Activated naive CD4-positive, alpha-beta T cell treated with anti-CD3 and anti-CD28 coated beads, Interleukin-2, amount 10 ng/mL, durations not matched to agents 7 days and 5 days (primary cell): ENCODE measurements at regions not wholly inside any gene's neighbourhood (a gene's known extent, or its start where the extent isn't known, plus 50 kb on each side); places are given as distances from the start of the nearest gene placed in this dataset.

Experiments used
- CTCF ChIA-PET: fragments of 350-600 bp; sonication (Branson Sonifier 250); formaldehyde crosslinking; loops from one replicate; lab custom pipeline; 2021; ENCODE audit warnings: antibody characterized with exemption; lab: Charles Lee
- DNase-seq: peaks from one replicate; pipeline ENCODE4 v3.0.0-alpha.2; 2020
- H3K27ac Mint-ChIP-seq: one replicate; pipeline ENCODE4 v1.8.0; 2021; ENCODE audit warnings: mild to moderate bottlenecking, moderate library complexity, mixed read lengths
- H3K27me3 Mint-ChIP-seq: one replicate; pipeline ENCODE4 v1.8.0; 2021; ENCODE audit warnings: mild to moderate bottlenecking, mixed read lengths
- H3K36me3 Mint-ChIP-seq: one replicate; pipeline ENCODE4 v1.8.0; 2021; ENCODE audit warnings: mixed read lengths
- H3K4me1 Mint-ChIP-seq: one replicate; pipeline ENCODE4 v1.8.0; 2021; ENCODE audit warnings: mixed read lengths
- H3K4me3 Mint-ChIP-seq: one replicate; pipeline ENCODE4 v1.8.0; 2021; ENCODE audit warnings: mild to moderate bottlenecking, moderate library complexity, mixed read lengths
- H3K9me3 Mint-ChIP-seq: one replicate; pipeline ENCODE4 v1.8.0; 2021; ENCODE audit warnings: mixed read lengths

DNA sequence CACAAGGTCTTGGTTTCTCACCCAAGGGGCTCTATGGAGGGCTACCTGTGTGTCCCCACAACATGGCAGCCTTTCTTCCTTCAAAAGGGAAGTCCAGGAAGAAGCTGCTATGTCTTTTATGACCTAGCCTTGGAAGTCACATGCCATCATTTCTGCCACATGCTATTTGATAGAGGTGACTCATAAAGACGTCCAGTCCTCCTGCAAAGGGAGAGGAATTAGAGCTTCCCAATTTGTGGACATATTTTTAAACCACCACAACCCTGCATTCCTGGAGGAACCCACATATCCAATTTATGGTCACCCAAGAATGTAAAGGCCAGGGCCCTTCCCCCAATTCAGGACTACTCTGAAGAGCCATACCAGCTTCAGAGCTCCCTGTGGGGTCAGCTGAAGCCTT lies 246.2 kb downstream of the CYP26B1 start:
- no peaks in the 10 kb centered on the region for H3K27me3 Mint-ChIP-seq
- CTCF ChIA-PET: no interaction called here

DNA sequence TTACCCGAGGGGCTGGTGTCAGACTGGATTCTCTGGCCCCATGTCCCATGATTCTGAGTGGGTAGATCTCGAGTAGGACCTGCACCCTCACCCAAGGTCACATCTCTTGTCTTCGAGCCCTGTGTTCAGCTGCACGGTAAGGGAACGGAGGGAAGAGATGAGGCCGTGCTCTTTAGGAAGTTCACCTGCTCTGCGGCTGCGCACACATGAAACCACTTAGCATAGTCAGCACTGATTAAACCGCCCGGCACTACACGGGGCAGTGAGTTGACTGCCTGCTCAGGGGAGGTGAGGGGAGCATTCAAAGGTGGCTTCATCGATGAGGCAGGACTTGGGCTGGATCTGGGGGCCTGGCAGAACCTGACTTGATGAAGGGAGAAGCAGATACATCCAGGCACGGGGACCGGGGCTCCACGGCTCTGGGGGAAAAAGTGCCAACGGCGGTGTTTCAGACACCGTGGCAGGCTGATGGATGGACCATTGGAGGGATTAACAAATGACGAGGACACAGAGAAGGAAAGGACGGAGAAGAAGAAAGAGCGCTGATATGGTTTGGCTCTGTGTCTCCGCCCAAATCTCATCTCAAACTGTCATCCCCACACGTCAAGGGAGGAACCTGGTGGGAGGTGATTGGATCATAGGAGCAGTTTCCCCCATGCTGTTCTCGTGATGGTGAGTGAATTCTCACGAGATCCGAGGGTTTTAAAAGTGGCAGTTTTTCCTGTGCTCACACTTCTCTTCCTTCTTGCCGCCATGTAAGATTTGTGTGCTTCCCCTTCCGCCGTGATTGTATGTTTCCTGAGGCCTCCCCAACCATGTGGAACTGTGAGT lies 248.6 kb downstream of the CYP26B1 start:
- CTCF ChIA-PET: no interaction called here
- Mint-ChIP-seq H3K9me3 (no peaks in the 10 kb centered on the region), H3K4me1 (no peaks in the 10 kb centered on the region)

More for the DNA sequence above, 246.2 kb downstream of the CYP26B1 start:
- no peak overlapping the region for H3K27ac Mint-ChIP-seq
- H3K4me3 Mint-ChIP-seq: no peak overlapping the region
- H3K36me3 Mint-ChIP-seq: no peaks in the 10 kb centered on the region
- no peaks in the 10 kb centered on the region for H3K4me1 Mint-ChIP-seq
- H3K9me3 Mint-ChIP-seq: no peaks in the 10 kb centered on the region
- no peak for DNase-seq

GRCh38 chr2:71898375-71898774 lies 249.3 kb downstream of the CYP26B1 start:
- no peak for DNase-seq
- H3K36me3 Mint-ChIP-seq: no peaks in the 10 kb centered on the region
- H3K27ac Mint-ChIP-seq: no peak overlapping the region
- no peaks in the 10 kb centered on the region for H3K9me3 Mint-ChIP-seq
- CTCF ChIA-PET: no interaction called here
- no peaks in the 10 kb centered on the region for H3K4me1 Mint-ChIP-seq
- H3K27me3 Mint-ChIP-seq: no peaks in the 10 kb centered on the region
- H3K4me3 Mint-ChIP-seq: no peak overlapping the region

More for the DNA sequence above, 248.6 kb downstream of the CYP26B1 start:
- no peak overlapping the region for H3K4me3 Mint-ChIP-seq
- no peak overlapping the region for H3K27ac Mint-ChIP-seq
- no peaks in the 10 kb centered on the region for H3K27me3 Mint-ChIP-seq
- no peaks in the 10 kb centered on the region for H3K36me3 Mint-ChIP-seq
- no peak for DNase-seq

GRCh38 chr2:71897836-71898235 lies 249.8 kb downstream of the CYP26B1 start:
- H3K27ac Mint-ChIP-seq: no peak overlapping the region
- H3K27me3 Mint-ChIP-seq: no peaks in the 10 kb centered on the region
- CTCF ChIA-PET: no interaction called here
- no peaks in the 10 kb centered on the region for H3K36me3 Mint-ChIP-seq
- no peaks in the 10 kb centered on the region for H3K4me1 Mint-ChIP-seq
- DNase-seq: no peak
- H3K9me3 Mint-ChIP-seq: no peaks in the 10 kb centered on the region
- no peak overlapping the region for H3K4me3 Mint-ChIP-seq

DNA sequence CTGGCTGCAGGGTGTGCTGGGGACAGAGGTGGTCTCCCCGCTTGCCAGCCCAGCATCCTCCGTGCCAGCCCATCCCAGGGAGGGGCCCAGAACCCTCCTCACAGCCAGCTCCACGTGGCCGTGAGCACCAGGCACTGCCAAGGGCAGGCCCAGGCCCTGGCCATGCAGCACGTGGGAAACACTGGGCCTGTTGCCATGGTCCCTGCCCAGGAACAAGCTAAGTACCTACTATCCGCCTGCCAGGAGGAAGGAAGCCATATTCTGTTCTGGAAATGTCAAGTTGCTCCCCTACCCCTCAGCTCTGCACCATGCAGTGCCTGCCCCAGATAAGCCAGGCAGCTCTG lies 250.6 kb downstream of the CYP26B1 start:
- no peak overlapping the region for H3K27ac Mint-ChIP-seq
- no peaks in the 10 kb centered on the region for H3K9me3 Mint-ChIP-seq
- no peaks in the 10 kb centered on the region for H3K4me1 Mint-ChIP-seq
- no peak overlapping the region for H3K4me3 Mint-ChIP-seq
- DNase-seq: no peak
- H3K27me3 Mint-ChIP-seq: no peaks in the 10 kb centered on the region
- CTCF ChIA-PET: no interaction called here
- no peaks in the 10 kb centered on the region for H3K36me3 Mint-ChIP-seq

- H3K4me1 Mint-ChIP-seq: no peaks in the 10 kb centered on the region
- H3K36me3 Mint-ChIP-seq: no peaks in the 10 kb centered on the region
- no peak overlapping the region for H3K4me3 Mint-ChIP-seq
- CTCF ChIA-PET: no interaction called here
- H3K27ac Mint-ChIP-seq: no peak overlapping the region
- no peaks in the 10 kb centered on the region for H3K9me3 Mint-ChIP-seq
- DNase-seq: no peak
- no peaks in the 10 kb centered on the region for H3K27me3 Mint-ChIP-seq
These were observed 251.1 kb downstream of the CYP26B1 start for GRCh38 chr2:71896385-71897136.

GRCh38 chr2:71895320-71896161 lies 252.1 kb downstream of the CYP26B1 start:
- H3K9me3 Mint-ChIP-seq: no peaks in the 10 kb centered on the region
- H3K27ac Mint-ChIP-seq: no peak overlapping the region
- no peaks in the 10 kb centered on the region for H3K27me3 Mint-ChIP-seq
- no peak for DNase-seq
- no peak overlapping the region for H3K4me3 Mint-ChIP-seq
- CTCF ChIA-PET: interaction anchor here (1.3 kb wide), 1 partner anchor 242 kb away, joined by 5 read pairs; no protein-coding TSS in a partner anchor
- H3K4me1 Mint-ChIP-seq: no peaks in the 10 kb centered on the region
- H3K36me3 Mint-ChIP-seq: no peaks in the 10 kb centered on the region

DNA sequence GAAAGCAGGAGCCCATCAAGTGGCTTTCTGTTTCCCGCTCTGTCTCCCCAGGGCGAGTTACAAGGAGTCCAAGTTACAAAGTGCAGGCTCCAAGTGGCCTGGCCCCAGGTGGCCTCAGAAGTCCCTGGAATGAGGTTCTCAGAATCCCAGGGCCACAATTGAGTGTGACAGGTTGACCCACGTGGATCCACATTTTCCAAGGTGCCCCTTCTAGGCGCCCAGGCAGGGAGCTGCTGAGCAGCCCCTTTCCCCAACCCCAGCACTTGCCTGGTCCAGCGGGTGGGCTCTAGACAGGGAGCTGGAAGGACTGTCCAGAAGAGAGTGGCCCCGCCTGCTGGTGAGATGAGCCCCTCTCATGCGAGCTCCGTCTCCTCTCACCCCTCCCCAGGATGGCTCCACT lies 253.4 kb downstream of the CYP26B1 start:
- Mint-ChIP-seq H3K27ac (no peak overlapping the region), H3K36me3 (no peaks in the 10 kb centered on the region), H3K27me3 (no peaks in the 10 kb centered on the region), H3K9me3 (no peaks in the 10 kb centered on the region), H3K4me3 (no peak overlapping the region), H3K4me1 (no peaks in the 10 kb centered on the region)
- DNase-seq: no peak
- CTCF ChIA-PET: interaction anchor here (1.3 kb wide), 1 partner anchor 243 kb away, joined by 5 read pairs; no protein-coding TSS in a partner anchor

DNA sequence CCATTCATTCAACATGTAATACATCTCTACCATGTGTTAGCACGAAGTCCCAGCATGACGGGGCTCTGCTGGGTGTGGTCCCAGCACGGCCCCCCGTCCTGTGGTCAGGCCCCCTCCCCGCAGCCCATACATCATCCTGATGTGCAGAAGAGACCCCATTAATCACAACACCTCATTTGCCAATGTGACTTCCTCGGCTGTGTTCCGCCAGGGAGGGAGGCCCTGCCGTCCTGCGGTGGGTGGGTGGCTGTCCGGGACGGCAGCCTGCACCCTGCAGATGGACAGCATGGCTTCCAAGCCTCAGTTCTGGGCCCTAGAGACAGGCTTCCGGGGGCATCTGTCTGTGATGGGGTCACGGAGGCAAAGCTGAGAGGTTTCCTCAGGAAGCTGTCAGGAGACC lies 254.0 kb downstream of the CYP26B1 start:
- CTCF ChIA-PET: no interaction called here
- Mint-ChIP-seq H3K27ac (no peak overlapping the region), H3K4me1 (no peaks in the 10 kb centered on the region), H3K4me3 (no peak overlapping the region), H3K36me3 (no peaks in the 10 kb centered on the region), H3K27me3 (no peaks in the 10 kb centered on the region), H3K9me3 (no peaks in the 10 kb centered on the region)
- DNase-seq: no peak

- Mint-ChIP-seq H3K27me3 (no peaks in the 10 kb centered on the region), H3K27ac (no peak overlapping the region), H3K4me1 (no peaks in the 10 kb centered on the region), H3K36me3 (no peaks in the 10 kb centered on the region), H3K4me3 (no peak overlapping the region), H3K9me3 (no peaks in the 10 kb centered on the region)
- CTCF ChIA-PET: no interaction called here
- DNase-seq: no peak
These were observed 254.8 kb downstream of the CYP26B1 start for GRCh38 chr2:71892896-71893295.

DNA sequence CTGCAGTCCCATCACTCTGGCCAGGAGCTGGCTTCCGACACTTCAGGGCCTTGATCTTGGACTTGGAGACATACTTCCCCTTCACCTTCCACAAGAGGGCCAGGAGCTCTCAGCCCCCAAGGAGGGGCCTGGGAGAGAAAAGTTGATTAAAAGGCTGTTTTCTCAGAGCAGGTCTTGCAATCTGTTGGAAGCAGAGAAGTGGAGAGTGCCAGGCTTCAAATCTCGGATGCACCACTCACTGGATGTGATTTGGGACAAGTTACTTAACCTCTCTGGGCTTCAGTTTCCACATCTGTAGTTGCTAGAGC lies 255.3 kb downstream of the CYP26B1 start:
- Mint-ChIP-seq H3K27ac (no peak overlapping the region), H3K36me3 (no peaks in the 10 kb centered on the region), H3K4me1 (no peaks in the 10 kb centered on the region), H3K27me3 (no peaks in the 10 kb centered on the region), H3K4me3 (no peak overlapping the region), H3K9me3 (no peaks in the 10 kb centered on the region)
- CTCF ChIA-PET: no interaction called here
- no peak for DNase-seq

DNA sequence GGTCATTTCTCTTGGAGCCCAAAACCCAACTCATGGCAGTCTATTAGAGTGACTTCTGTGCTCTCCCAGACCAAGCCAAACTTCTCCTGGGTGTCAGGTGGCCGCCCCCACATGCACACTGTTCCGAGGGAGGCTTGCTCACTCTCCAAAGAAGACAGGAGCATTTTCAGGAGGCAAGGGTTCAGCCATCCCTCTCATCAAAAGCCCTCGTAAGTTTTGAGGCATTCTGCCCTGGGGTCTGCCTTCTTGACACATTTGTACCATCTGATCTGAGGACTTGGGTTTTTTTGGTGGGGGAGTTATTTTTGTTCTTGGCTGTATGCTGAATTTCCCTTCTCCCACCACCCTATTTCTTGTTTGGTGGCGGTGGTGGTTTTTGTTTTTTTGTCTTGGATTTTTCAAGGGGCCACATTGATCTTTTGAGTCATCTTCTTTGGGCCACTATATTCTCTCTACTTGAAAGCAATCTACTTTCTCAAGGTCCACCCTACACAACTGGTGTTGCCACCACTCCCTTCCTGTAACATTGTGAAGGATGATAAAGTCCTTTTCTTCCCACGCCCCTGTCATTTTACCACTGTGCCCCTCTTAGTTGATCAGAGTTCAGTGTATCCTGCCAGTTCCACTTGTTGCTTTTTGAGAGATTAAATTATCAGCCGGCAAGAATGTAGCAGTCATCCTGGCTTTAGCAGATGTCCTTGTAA lies 255.8 kb downstream of the CYP26B1 start:
- Mint-ChIP-seq H3K4me3 (no peak overlapping the region), H3K36me3 (no peaks in the 10 kb centered on the region), H3K9me3 (no peaks in the 10 kb centered on the region), H3K27me3 (no peaks in the 10 kb centered on the region), H3K27ac (no peak overlapping the region), H3K4me1 (no peaks in the 10 kb centered on the region)
- CTCF ChIA-PET: no interaction called here
- DNase-seq: no peak

- Mint-ChIP-seq H3K36me3 (no peaks in the 10 kb centered on the region), H3K4me1 (no peaks in the 10 kb centered on the region), H3K27ac (no peak overlapping the region), H3K4me3 (no peak overlapping the region), H3K9me3 (no peaks in the 10 kb centered on the region), H3K27me3 (no peaks in the 10 kb centered on the region)
- CTCF ChIA-PET: no interaction called here
- no peak for DNase-seq
These were observed 256.5 kb downstream of the CYP26B1 start for GRCh38 chr2:71891155-71891554.
